ENCODE measurements at regions not wholly inside any gene's neighbourhood (a gene's known extent, or its start where the extent isn't known, plus 50 kb on each side); places are given as distances from the start of the nearest gene placed in this dataset.
"Not testable (repeated sequence)": the region's sequence is repeated elsewhere in the genome, so short reads cannot be mapped to it uniquely, and the experiment has no call there.

GRCh38 chr4:137950286-137950685 lies 291.9 kb downstream of the SLC7A11 start:
- no peak for DNase-seq

GRCh38 chr4:137949746-137950145 lies 292.4 kb downstream of the SLC7A11 start:
- DNase-seq: peak; percentile 64

- DNase-seq: peak; percentile 21
These were observed 295.5 kb downstream of the SLC7A11 start for GRCh38 chr4:137946453-137947174.

- not testable (repeated sequence) for DNase-seq
These were observed 299.3 kb downstream of the SLC7A11 start for GRCh38 chr4:137942815-137943214.

GRCh38 chr4:137942015-137942515 lies 300.1 kb downstream of the SLC7A11 start:
- DNase-seq: not testable (repeated sequence)

GRCh38 chr4:137934911-137935310 lies 307.2 kb downstream of the SLC7A11 start:
- DNase-seq: no peak

GRCh38 chr4:137934046-137934445 lies 308.1 kb downstream of the SLC7A11 start:
- DNase-seq: no peak

GRCh38 chr4:137927972-137928371 lies 314.2 kb downstream of the SLC7A11 start:
- DNase-seq: no peak

GRCh38 chr4:137923494-137923893 lies 318.7 kb downstream of the SLC7A11 start:
- no peak for DNase-seq

GRCh38 chr4:137922721-137923120 lies 319.4 kb downstream of the SLC7A11 start:
- no peak for DNase-seq

GRCh38 chr4:137909529-137910309 lies 332.4 kb downstream of the SLC7A11 start:
- DNase-seq: no peak

GRCh38 chr4:137905930-137906329 lies 336.2 kb downstream of the SLC7A11 start:
- DNase-seq: peak; percentile 61

GRCh38 chr4:137901114-137901513 lies 341.0 kb downstream of the SLC7A11 start:
- DNase-seq: no peak

- DNase-seq: no peak
These were observed 345.9 kb downstream of the SLC7A11 start for GRCh38 chr4:137896221-137896737.

- DNase-seq: not testable (repeated sequence)
These were observed 346.6 kb downstream of the SLC7A11 start for GRCh38 chr4:137895515-137895914.

GRCh38 chr4:137892134-137892533 lies 350.0 kb downstream of the SLC7A11 start:
- DNase-seq: no peak

- no peak for DNase-seq
These were observed 351.3 kb downstream of the SLC7A11 start for GRCh38 chr4:137890812-137891211.

GRCh38 chr4:137881641-137882040 lies 349.3 kb upstream of the PCDH18 start:
- no peak for DNase-seq

- not testable (repeated sequence) for DNase-seq
These were observed 335.8 kb upstream of the PCDH18 start for GRCh38 chr4:137868067-137868466.

GRCh38 chr4:137866671-137867070 lies 334.4 kb upstream of the PCDH18 start:
- no peak for DNase-seq

GRCh38 chr4:137861682-137862081 lies 329.4 kb upstream of the PCDH18 start:
- DNase-seq: peak; percentile 32

- no peak for DNase-seq
These were observed 321.1 kb upstream of the PCDH18 start for GRCh38 chr4:137853424-137853823.

GRCh38 chr4:137852326-137852725 lies 320.0 kb upstream of the PCDH18 start:
- no peak for DNase-seq

- no peak for DNase-seq
These were observed 319.1 kb upstream of the PCDH18 start for GRCh38 chr4:137851435-137851834.

Data from fibroblast of skin of scalp (primary cell).